ENCODE measurements at regions not wholly inside any gene's neighbourhood (a gene's known extent, or its start where the extent isn't known, plus 50 kb on each side); places are given as distances from the start of the nearest gene placed in this dataset.

DNA sequence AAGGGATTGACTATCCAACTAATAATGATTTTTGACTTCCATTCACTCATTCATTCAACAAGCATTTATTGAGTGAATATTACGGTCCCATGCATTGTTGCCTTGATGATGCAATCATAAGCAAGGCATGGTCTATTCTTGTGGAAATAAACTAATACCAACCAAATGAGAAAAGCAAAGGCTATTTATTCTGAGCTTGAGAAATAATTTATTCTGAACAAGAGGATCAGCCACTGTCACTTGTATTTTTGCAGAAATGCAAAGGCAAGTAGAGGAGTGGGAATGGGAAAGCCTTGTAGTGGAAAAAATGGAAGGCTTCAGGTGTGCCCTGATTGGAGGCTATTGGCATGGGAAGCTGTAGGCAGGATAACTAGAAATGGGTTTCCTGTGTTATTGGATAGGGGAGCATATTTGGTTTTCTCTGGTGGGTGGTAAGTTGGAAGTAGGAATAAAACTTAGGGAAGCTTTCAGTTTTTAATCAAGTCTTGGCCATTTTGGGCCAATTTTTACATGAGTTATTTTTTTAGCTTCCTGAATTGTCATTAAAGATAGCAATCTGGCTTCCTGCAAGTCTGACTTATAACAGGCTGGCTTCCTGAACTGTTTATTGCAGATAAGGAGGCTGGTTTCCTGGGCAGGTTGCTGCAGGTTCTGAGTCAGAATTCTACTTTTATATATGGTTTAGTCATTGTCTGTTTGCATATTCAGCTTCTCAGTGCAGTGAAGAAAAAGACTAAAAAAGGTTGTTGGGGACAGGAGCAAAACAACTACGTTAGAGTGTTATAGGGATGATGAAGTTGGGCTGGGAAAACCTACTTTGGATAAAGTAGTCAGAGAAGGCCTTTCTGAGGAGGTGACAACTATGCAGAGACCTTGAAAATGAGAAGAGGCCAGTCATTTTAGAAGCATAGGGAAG is 106.7 kb downstream of the APIP start:
- H3K27me3 ChIP-seq (ENCODE audit: control insufficient read depth, insufficient read depth, low read length): peaks cover 4% of the 10 kb centered on the region; the same call in 1 of the 2 replicates
- peaks cover 3% of the 10 kb centered on the region for H3K9me3 ChIP-seq (ENCODE audit: control insufficient read depth, insufficient read depth, low read length)
- H3K4ac ChIP-seq (ENCODE audit: low read depth, low read length): no peak overlapping the region
- ChIA-PET CTCF (interaction anchor here (1.1 kb wide), 1 partner anchor 9 kb away, joined by 3 read pairs; no protein-coding TSS in a partner anchor), POLR2A (ENCODE audit: unreplicated experiment) (no interaction called here)
- intact Hi-C loops (cut with micrococcal nuclease): no loop called here
- no peak overlapping the region for H4K91ac ChIP-seq (ENCODE audit: insufficient read depth, low read depth, low read length)
- no peaks in the 10 kb centered on the region for H3K36me3 ChIP-seq (ENCODE audit: control insufficient read depth, insufficient read depth, low read length)
- H2BK5ac ChIP-seq (ENCODE audit: low read depth, low read length, poor library complexity, severe bottlenecking): no peak overlapping the region
- H2BK15ac ChIP-seq (ENCODE audit: low read depth, low read length): no peak overlapping the region
- H2BK120ac ChIP-seq (ENCODE audit: low read depth, low read length): no peak overlapping the region
- H3K14ac ChIP-seq (replicated peaks; ENCODE audit: low read depth, low read length): no peak overlapping the region
- no peak overlapping the region for H3K56ac ChIP-seq (ENCODE audit: extremely low read depth, insufficient read depth, low read length)
- no peak overlapping the region for H3K23ac ChIP-seq (ENCODE audit: low read depth, low read length)
- no peaks in the 10 kb centered on the region for H3K4me1 ChIP-seq (ENCODE audit: control insufficient read depth, insufficient read depth, low read length)
- DNase-seq (peak; percentile 31), ATAC-seq (ENCODE audit: low read depth) (no peak)
- no peak overlapping the region for H2AFZ ChIP-seq (replicated peaks; ENCODE audit: low read length, poor library complexity)
- no peak overlapping the region for H3K9ac ChIP-seq (ENCODE audit: low read depth, low read length)
- no TSS peak for BruUV-seq (replicated peaks)
- TF ChIP-seq RAD21 (IDR thresholded peaks at IDR 0.05; ENCODE audit: low read length) (no peak), CEBPB (IDR thresholded peaks at IDR 0.05; ENCODE audit: low read depth, low read length) (peak; percentile 71)
- H3K79me1 ChIP-seq (ENCODE audit: low read depth in 1 of 2, low read length in 2 of 2): no peaks in the 10 kb centered on the region
- no peak overlapping the region for H2AK5ac ChIP-seq (ENCODE audit: low read depth, low read length)
- dilution Hi-C loops (cut with HindIII; ENCODE audit: low sequenced_read_pairs, unreplicated experiment): no loop called here
- 43% methylated on average over 1 of the region's 2 CpGs; no CpG with 5 or more reads in 1 of the 2 experiments for WGBS, 2 experiments (ENCODE audit: extremely low coverage in 2 of 2, insufficient read length in 1 of 2)
- H2BK20ac ChIP-seq (ENCODE audit: low read depth, low read length): no peak overlapping the region
- no peak overlapping the region for H3K4me2 ChIP-seq (ENCODE audit: low read depth, low read length)
- no peak overlapping the region for H3K27ac ChIP-seq (ENCODE audit: insufficient read depth, low read length)
- no peak overlapping the region for H4K8ac ChIP-seq (ENCODE audit: low read depth in 2 of 2, low read length in 2 of 2)
- H3K9me1 ChIP-seq (ENCODE audit: insufficient read depth, low read length): no peaks in the 10 kb centered on the region
- no peak overlapping the region for H4K5ac ChIP-seq (ENCODE audit: low read depth, low read length)
- no peak overlapping the region for H3K4me3 ChIP-seq (ENCODE audit: insufficient read depth, low read depth, low read length)
- in situ Hi-C loops (cut with MboI; ENCODE audit: low sequenced_read_pairs): no loop called here
- no peak overlapping the region for H3K18ac ChIP-seq (ENCODE audit: low read depth, low read length)
- no peak overlapping the region for H2AK9ac ChIP-seq (replicated peaks; ENCODE audit: low read depth, low read length, poor library complexity)
- H4K20me1 ChIP-seq (ENCODE audit: insufficient read depth, low read length): no peaks in the 10 kb centered on the region
